ENCODE measurements at regions not wholly inside any gene's neighbourhood (a gene's known extent, or its start where the extent isn't known, plus 50 kb on each side); places are given as distances from the start of the nearest gene placed in this dataset.

DNA sequence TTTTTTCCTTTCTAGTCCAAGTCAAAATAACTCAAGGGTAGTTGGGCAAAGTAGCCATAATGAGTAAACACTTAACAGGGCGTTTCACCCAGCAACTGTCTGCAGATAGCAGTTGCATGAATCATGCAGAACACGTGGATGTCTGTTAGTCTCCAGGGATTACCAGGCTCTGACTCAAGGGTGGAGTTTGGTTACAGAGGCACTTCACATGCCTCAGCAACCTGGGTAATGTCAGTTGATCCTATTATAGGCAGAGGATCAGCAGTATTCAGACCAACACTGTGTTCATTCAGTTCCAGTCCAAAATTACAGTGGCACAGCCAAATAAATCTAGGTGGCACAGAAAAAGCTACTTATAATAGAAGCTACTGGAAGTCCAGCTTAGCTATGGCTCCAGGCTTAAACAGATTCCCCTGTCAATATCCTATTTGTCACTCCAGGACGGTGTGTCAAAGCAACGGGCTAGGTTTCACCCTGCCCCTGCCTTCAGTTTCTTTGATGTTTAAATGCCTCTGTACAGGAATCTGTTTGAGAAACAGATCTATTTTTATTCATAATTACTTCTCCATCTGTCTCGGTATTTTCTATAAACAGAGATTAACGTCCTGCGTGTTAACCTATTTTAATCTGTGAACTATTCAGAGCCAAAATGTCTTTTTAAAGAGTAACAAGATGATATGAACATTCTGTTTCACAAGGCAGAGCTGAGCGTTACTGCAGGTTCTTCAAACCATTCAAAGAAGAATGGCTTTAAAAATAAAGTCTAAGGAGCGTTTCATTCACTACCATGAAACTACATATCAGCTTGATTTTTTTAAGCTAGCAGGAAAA, 162.6 kb upstream of the AKR1E2 start:
- peak in 1 of 2 donors; percentile 24 for DNase-seq (ENCODE audit: low read depth in 2 of 2)

DNA sequence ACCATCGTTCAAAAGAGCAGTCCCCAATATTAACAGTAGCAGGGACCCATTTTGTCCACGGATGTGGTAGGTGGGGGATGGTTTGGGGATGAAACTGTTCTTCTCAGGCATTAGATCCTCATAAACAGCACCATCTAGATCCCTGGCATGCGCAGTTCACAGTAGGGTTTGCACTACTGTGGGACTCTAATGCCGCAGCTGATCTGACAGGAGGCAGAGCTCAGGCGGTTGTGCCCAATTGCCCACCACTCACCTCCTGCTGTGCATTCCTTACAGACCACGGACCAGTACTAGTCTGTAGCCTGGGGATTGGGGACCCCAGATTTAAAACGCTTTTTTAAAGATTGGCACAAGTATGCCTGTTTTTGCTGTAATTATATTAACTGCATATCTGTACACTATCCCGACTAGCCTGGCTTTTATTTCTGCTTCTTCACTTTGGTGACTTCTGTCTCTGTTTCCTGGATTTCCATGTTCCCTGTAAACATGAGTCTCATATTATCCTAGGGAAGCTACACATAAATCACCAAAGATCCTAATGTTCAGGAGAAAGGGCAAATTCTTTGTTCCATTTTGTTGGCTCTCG, 163.3 kb upstream of the AKR1E2 start:
- DNase-seq (ENCODE audit: low read depth in 2 of 2) = no peak

DNA sequence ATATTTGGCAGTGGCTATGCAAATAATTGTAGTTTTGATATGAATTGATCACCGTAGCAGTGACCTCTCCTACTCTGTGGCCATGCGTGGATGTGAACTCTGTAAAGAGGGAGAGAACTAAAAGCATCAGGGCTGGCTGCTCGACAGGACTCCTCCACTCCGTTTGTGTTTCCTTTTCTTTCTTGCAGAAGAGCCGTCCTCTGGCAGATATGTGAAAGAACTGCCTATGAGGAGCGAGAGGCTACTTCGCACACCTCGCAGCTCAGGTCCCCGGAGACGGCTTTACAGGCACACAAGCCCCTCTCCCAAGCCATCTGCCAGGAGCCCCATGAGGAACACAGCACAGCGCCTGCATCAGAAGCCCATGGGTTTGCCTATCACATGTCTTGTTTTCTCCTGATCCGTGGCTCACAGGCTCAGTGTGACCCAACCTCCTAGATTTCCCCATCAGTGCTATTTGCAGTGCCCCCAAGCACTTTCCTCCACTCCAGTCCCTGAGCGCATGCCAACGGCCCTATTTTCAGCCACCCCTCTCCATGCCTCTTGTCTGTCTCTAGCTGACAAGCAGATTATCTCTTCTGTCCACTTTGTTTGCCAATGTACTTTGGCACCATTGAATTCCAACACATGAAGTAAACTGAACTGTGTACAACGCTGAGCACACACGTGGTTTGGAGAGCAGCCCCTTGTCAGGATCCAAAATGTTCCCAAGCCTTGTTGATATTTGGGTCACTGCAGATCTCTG, 164.3 kb upstream of the AKR1E2 start:
- DNase-seq (ENCODE audit: low read depth in 2 of 2) = no peak

- DNase-seq (ENCODE audit: low read depth in 2 of 2) = no peak
Observed at GRCh38 chr10:4658777-4659176, 167.2 kb upstream of the AKR1E2 start.

- DNase-seq (ENCODE audit: low read depth in 2 of 2) = peak in 1 of 2 donors; percentile 36
Observed at GRCh38 chr10:4656576-4657194, 169.3 kb upstream of the AKR1E2 start.

- no peak for DNase-seq (ENCODE audit: low read depth in 2 of 2)
Observed at GRCh38 chr10:4655879-4656278, 170.1 kb upstream of the AKR1E2 start.

- no peak for DNase-seq (ENCODE audit: low read depth in 2 of 2)
Observed at GRCh38 chr10:4655406-4655805, 170.6 kb upstream of the AKR1E2 start.

DNA sequence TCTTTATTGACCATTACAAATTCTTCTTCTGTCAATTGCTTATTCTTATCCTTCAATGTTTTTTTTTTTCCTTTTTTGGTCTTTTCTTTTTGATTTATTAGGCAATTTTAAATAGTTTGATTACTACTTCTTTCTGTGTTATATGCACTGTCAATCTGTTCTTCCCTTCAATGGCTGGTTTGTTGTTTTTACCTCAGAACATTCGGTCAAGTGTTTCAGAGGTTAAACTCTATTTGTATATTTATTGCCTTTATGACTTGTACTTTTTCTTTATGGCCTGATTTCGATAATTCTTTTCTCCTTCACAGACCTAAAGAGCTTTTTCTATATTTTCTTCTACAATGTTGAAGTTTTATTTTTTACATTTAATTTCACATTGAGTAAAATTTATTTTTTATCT, 171.5 kb upstream of the AKR1E2 start:
- DNase-seq (ENCODE audit: low read depth in 2 of 2) = no peak

DNA sequence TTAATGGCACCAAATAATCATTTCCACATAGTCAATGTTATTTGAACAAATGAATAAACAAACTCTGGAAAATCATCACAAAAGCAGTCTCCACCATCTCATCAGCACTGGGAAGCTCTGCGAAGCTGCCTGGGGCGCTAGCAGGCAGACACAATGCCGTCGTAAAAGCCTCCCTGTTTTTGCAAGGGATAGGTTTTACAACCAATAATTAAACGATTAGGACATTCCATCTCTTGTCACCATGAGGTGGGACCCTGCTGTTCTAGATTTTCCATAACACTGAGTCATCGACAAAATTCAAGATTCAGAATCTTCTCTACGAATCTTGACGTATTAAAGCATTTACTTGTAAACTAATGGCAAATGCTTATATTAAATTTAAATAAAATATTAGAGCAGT, 172.8 kb upstream of the AKR1E2 start:
- no peak for DNase-seq (ENCODE audit: low read depth in 2 of 2)

DNA sequence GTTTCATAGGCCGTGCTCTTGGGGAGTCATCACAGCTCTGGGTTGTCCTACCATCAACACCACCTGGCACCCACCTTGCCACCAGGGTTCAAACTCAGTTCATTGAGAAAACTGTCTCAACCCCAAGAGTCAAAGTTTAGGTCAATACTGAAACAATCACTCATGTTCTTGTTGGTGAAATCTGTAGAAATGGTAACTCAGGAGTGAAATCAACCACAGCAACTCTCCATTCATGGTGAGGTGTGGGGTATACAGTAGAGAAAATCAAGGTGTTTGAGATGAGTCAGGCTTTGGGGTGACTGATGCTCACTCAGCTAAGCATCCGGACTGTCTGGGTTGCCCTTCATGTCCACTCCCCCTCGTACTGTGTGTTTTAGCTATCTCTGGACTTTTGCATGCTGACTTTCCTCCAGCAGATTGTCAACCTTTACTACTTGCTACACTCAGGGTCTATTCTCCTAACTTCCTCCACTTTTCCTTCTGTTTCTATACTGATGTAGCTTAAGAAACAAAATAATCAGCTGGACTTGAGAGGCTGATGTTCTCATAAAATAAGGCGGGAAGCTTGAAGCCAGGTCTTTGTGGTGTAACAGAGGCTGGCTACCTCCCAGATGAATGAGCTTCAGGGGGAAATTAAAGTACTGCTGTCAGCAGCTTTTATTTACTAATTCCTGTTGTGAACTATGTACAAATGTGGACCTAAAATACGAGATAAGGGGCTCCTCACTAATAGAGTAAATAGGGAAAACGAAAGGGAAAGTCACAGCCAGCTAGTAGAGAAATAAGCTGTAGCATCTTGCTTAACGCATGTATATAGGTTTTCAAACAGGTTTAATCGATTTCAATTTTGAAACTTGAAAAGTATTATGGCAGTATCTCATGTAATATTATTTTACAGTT, 173.6 kb upstream of the AKR1E2 start:
- DNase-seq (ENCODE audit: low read depth in 2 of 2) = peak in 1 of 2 donors; percentile 10

DNA sequence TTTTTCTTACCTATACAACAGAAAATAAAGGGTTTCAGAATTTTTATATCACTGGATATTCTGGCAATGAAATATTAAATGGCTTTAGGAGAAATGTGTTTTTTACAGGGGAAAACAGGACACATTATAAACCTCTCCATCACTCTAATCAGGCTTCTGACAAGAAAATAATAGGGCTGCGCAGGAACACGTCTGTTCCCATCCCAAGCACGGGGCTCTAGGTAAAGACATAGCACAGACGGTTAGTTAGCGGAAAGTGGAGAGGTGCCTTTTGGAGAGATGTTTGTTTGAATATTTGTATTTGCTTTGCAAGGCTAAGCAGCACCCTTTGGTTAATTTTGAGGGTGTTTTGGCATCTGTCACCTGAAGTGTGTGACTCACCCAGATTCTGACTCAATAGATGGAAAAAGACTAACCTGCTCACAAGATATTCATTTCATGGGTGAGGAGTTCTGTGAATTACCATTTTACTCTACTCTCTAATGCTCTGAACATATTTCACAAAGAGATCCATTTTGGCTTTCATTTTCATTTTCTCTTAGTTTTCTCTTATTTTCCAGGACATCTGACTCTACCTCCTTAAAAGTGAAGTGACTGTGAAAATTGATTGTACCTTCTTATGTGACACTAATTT, 174.5 kb upstream of the AKR1E2 start:
- DNase-seq (ENCODE audit: low read depth in 2 of 2) = peak in 1 of 2 donors; percentile 16

DNA sequence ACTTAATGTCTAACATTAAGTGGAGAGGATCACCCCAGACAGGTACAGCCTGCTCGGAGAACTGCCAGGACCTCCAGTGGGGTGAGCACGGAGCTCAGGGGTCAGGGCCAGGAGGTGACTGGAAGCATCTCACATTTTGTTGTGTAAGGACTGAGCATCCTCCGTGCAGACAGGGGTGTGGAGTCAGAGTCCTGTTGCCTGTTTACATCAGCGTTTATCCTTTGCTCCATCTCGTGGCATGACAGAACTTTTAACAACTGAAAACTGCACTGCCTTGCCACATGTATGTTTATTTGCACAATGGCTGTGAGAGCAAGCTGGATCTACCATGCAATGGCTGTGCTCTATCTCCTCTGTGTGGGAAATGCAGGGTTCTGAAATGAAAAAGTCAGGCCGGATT, 175.4 kb upstream of the AKR1E2 start:
- no peak for DNase-seq (ENCODE audit: low read depth in 2 of 2)

- no peak for DNase-seq (ENCODE audit: low read depth in 2 of 2)
Observed at GRCh38 chr10:4649886-4650508, 176.0 kb upstream of the AKR1E2 start.

DNA sequence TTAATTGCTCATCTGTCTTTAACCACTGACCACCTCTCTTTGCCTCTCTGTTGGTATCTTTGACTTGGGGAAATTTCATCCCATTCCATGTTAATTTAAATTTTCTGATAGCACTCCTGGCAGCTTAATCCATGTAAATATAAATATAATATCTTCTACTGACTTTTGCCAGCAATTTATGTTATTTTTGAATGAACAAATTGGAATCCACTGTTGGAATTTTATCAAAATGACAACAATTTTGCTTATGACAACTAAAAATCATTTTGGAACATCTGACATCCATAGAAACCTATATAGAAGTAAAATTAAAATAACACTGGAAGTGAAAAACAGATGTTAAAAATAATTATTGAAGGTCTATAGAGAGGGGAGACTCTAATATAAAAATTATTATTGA, 176.5 kb upstream of the AKR1E2 start:
- no peak for DNase-seq (ENCODE audit: low read depth in 2 of 2)

GRCh38 chr10:4648999-4649398, 177.0 kb upstream of the AKR1E2 start:
- DNase-seq (ENCODE audit: low read depth in 2 of 2) = no peak

GRCh38 chr10:4647109-4647785, 178.8 kb upstream of the AKR1E2 start:
- no peak for DNase-seq (ENCODE audit: low read depth in 2 of 2)

- no peak for DNase-seq (ENCODE audit: low read depth in 2 of 2)
Observed at GRCh38 chr10:4646547-4646946, 179.5 kb upstream of the AKR1E2 start.

DNA sequence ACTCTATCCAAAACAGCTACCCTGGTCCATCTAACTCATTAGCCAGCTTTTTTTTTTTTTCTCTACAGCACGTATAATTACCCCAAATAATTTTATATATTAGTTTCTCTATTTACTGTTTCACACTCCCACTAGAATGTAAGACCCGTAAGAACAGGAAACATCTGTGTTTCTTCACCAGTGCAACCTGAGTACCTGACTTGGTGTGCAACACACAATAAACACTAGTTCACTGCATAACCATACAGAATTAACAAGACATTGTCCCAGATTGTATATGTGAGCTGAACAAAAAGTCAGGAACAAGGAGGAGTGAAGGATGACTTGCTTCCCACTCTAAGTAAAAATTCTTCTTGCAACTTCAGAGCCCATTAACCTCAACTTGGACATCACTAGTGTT, 180.2 kb upstream of the AKR1E2 start:
- DNase-seq (ENCODE audit: low read depth in 2 of 2) = no peak

GRCh38 chr10:4643471-4643870, 182.5 kb upstream of the AKR1E2 start:
- DNase-seq (ENCODE audit: low read depth in 2 of 2) = no peak

- no peak for DNase-seq (ENCODE audit: low read depth in 2 of 2)
Observed at GRCh38 chr10:4639960-4640359, 186.0 kb upstream of the AKR1E2 start.

Data from activated CD4-positive, alpha-beta T cell treated with anti-CD3 and anti-CD28 coated beads for 24 hours (primary cell).